GM23338 (cell line): ENCODE measurements at regions not wholly inside any gene's neighbourhood (a gene's known extent, or its start where the extent isn't known, plus 50 kb on each side); places are given as distances from the start of the nearest gene placed in this dataset.

Source experiments
- ATAC-seq: fragments of 200-7000 bp; cut with Tn5 transposase; 3 replicates; pipeline ENCODE4 v1.9.1; 2020
- DNase-seq: peaks from one replicate; pipeline ENCODE4 v3.0.0-alpha.2; 2015; ENCODE audit warnings: low spot score
- H2AFZ ChIP-seq: fragments of 200-600 bp; sonication (generic); 2 replicates; pipeline ENCODE4 v1.8.0; 2016; ENCODE audit warnings: antibody characterized with exemption, mild to moderate bottlenecking, moderate library complexity
- H3F3A ChIP-seq: fragments of 200-600 bp; sonication (generic); replicated peaks from 2 replicates; pipeline ENCODE4 v1.8.0; 2017; ENCODE audit warnings: antibody characterized with exemption, mixed run types, low read depth
- H3K27ac ChIP-seq: fragments of 200-600 bp; sonication (generic); 2 replicates; pipeline ENCODE4 v1.6.1; 2016; ENCODE audit warnings: low read depth
- H3K27me3 ChIP-seq: fragments of 200-600 bp; sonication (generic); 2 replicates; pipeline ENCODE4 v1.8.0; 2016; ENCODE audit warnings: mild to moderate bottlenecking, mixed run types, moderate library complexity; ENCODE audit not compliant: insufficient read depth
- H3K36me3 ChIP-seq: fragments of 200-600 bp; sonication (generic); 2 replicates; pipeline ENCODE4 v1.8.0; 2016; ENCODE audit warnings: mild to moderate bottlenecking; ENCODE audit not compliant: insufficient read depth
- H3K4me1 ChIP-seq: fragments of 200-600 bp; sonication (generic); 2 replicates; pipeline ENCODE4 v1.8.0; 2016; ENCODE audit warnings: mild to moderate bottlenecking, moderate library complexity; ENCODE audit not compliant: insufficient read depth
- H3K4me2 ChIP-seq: fragments of 200-600 bp; sonication (generic); 2 replicates; pipeline ENCODE4 v1.7.1; 2017; ENCODE audit warnings: mixed run types
- H3K4me3 ChIP-seq: fragments of 200-600 bp; sonication (generic); 2 replicates; pipeline ENCODE4 v1.6.1; 2016; ENCODE audit warnings: mixed run types
- H3K79me2 ChIP-seq: fragments of 200-600 bp; sonication (generic); replicated peaks from 2 replicates; pipeline ENCODE4 v1.8.0; 2017; ENCODE audit warnings: mild to moderate bottlenecking; ENCODE audit not compliant: insufficient read depth
- H3K9me2 ChIP-seq: fragments of 200-600 bp; sonication (generic); 2 replicates; pipeline ENCODE4 v1.8.0; 2017; ENCODE audit not compliant: insufficient read depth
- H4K20me1 ChIP-seq: fragments of 200-600 bp; sonication (generic); replicated peaks from 2 replicates; pipeline ENCODE4 v1.8.0; 2017; ENCODE audit warnings: mild to moderate bottlenecking; ENCODE audit not compliant: insufficient read depth
- H3K27ac Mint-ChIP-seq: 2 replicates; pipeline ENCODE4 v1.8.0; 2020; ENCODE audit warnings: inconsistent platforms, mild to moderate bottlenecking, moderate library complexity, mixed read lengths
- H3K27me3 Mint-ChIP-seq: 3 replicates; pipeline ENCODE4 v1.8.0; 2022; ENCODE audit warnings: low read depth, mild to moderate bottlenecking, moderate library complexity, mixed read lengths, inconsistent platforms; ENCODE audit not compliant: insufficient read depth, poor library complexity
- H3K36me3 Mint-ChIP-seq: 3 replicates; pipeline ENCODE4 v1.8.0; 2021; ENCODE audit warnings: low read depth, mild to moderate bottlenecking, inconsistent platforms, moderate library complexity, mixed read lengths
- H3K4me1 Mint-ChIP-seq: 3 replicates; pipeline ENCODE4 v1.8.0; 2020; ENCODE audit warnings: mild to moderate bottlenecking, inconsistent platforms, mixed read lengths
- H3K4me3 Mint-ChIP-seq: 3 replicates; pipeline ENCODE4 v1.8.0; 2021; ENCODE audit warnings: moderate library complexity, mild to moderate bottlenecking, inconsistent platforms, mixed read lengths
- H3K9me3 Mint-ChIP-seq: 3 replicates; pipeline ENCODE4 v1.8.0; 2020; ENCODE audit warnings: moderate library complexity, mild to moderate bottlenecking, inconsistent platforms, mixed read lengths
- CREB1 ChIP-seq: fragments of 250-450 bp; sonication (Bioruptor Pico); IDR thresholded peaks from 2 replicates; pipeline ENCODE4 v1.5.0; 2020; ENCODE audit warnings: low read depth, mild to moderate bottlenecking, moderate library complexity
- CTCF ChIP-seq, 2 experiments: fragments of 200-600 bp in 1 of 2; sonication (generic) in 1 of 2; conservative IDR thresholded peaks; 2 replicates each; pipeline versions ENCODE4 v1.5.1 to v1.6.1; 2016 to 2017; ENCODE audit warnings: antibody characterized with exemption in 2 of 2, low read depth in 2 of 2, mild to moderate bottlenecking in 2 of 2, moderate library complexity in 1 of 2
- ETS1 ChIP-seq: IDR thresholded peaks from 2 replicates; pipeline ENCODE4 v1.6.1; 2016; ENCODE audit warnings: antibody characterized with exemption
- EZH2 ChIP-seq: fragments of 200-600 bp; sonication (generic); IDR thresholded peaks from one replicate; pipeline ENCODE4 v1.8.0; 2017; ENCODE audit warnings: antibody characterized with exemption, mild to moderate bottlenecking, low read depth; ENCODE audit not compliant: unreplicated experiment
- EZH2phosphoT487 ChIP-seq: fragments of 200-600 bp; sonication (generic); IDR thresholded peaks from one replicate; pipeline ENCODE4 v1.8.1; 2018; ENCODE audit warnings: antibody characterized with exemption; ENCODE audit not compliant: unreplicated experiment
- JUNB ChIP-seq: IDR thresholded peaks from one replicate; pipeline ENCODE4 v1.6.1; 2016; ENCODE audit warnings: antibody characterized with exemption; ENCODE audit not compliant: unreplicated experiment
- NANOG ChIP-seq: IDR thresholded peaks from 2 replicates; pipeline ENCODE4 v1.6.1; 2016; ENCODE audit warnings: antibody characterized with exemption, borderline replicate concordance
- POLR2AphosphoS5 ChIP-seq: IDR thresholded peaks from 2 replicates; pipeline ENCODE4 v1.6.1; 2016; ENCODE audit warnings: antibody characterized with exemption, low read depth
- REST ChIP-seq: IDR thresholded peaks from one replicate; pipeline ENCODE4 v1.6.1; 2018; ENCODE audit warnings: antibody characterized with exemption; ENCODE audit not compliant: unreplicated experiment
- STAT1 ChIP-seq: IDR thresholded peaks from one replicate; pipeline ENCODE4 v1.6.1; 2016; ENCODE audit warnings: antibody characterized with exemption; ENCODE audit not compliant: unreplicated experiment
- ZNF114 ChIP-seq: fragments of 250-450 bp; sonication (Bioruptor Pico); IDR thresholded peaks from 2 replicates; pipeline ENCODE4 v1.5.0; 2020; ENCODE audit warnings: mild to moderate bottlenecking, moderate library complexity
- ZNF331 ChIP-seq: fragments of 250-450 bp; sonication (Bioruptor Pico); IDR thresholded peaks from 2 replicates; pipeline ENCODE4 v1.5.0; 2020; ENCODE audit warnings: low read depth, mild to moderate bottlenecking, moderate library complexity
- ZNF462 ChIP-seq: fragments of 250-450 bp; sonication (Bioruptor Pico); IDR thresholded peaks from 2 replicates; pipeline ENCODE4 v1.5.0; 2020; ENCODE audit warnings: mild to moderate bottlenecking, moderate library complexity

- H3K4me3 ChIP-seq = no peak overlapping the region
- Mint-ChIP-seq H3K27ac (no peak overlapping the region), H3K27me3 (peaks cover 2% of the 10 kb centered on the region)
Measured at GRCh38 chr12:60529723-60530122, 933.9 kb downstream of the SLC16A7 start.

More at GRCh38 chr12:60529723-60530122, 933.9 kb downstream of the SLC16A7 start:
- DNase-seq (no peak), ATAC-seq (no peak)
- no peaks in the 10 kb centered on the region; the same call in 1 of the 2 replicates for H3K9me2 ChIP-seq
- no peaks in the 10 kb centered on the region for H4K20me1 ChIP-seq
- H3K4me1 Mint-ChIP-seq = no peaks in the 10 kb centered on the region
- H3K9me3 Mint-ChIP-seq = peaks cover 7% of the 10 kb centered on the region; the same call in 1 of the 3 replicates
- no peak overlapping the region for H3K4me2 ChIP-seq
- no peak overlapping the region for H3K27ac ChIP-seq
- no peaks in the 10 kb centered on the region for H3K4me1 ChIP-seq
- H3K36me3 Mint-ChIP-seq = no peaks in the 10 kb centered on the region
- no peaks in the 10 kb centered on the region for H3K36me3 ChIP-seq
- TF ChIP-seq EZH2phosphoT487 = no peak
- no peak for TF ChIP-seq ETS1
- no peak for TF ChIP-seq ZNF331
- TF ChIP-seq ZNF462 = no peak
- no peak for TF ChIP-seq STAT1
- TF ChIP-seq POLR2AphosphoS5 = no peak
- TF ChIP-seq EZH2 = no peak
- TF ChIP-seq REST = no peak
- no peak for TF ChIP-seq CREB1
- no peak for TF ChIP-seq JUNB
- no peak for TF ChIP-seq NANOG
- no peak for TF ChIP-seq ZNF114 (CRISPR knock-in tag)
- TF ChIP-seq CTCF (conservative IDR thresholded peaks at IDR 0.05; ENCODE audit: low read depth in 2 of 2) = no peak
- no peaks in the 10 kb centered on the region for H3K27me3 ChIP-seq
- no peak overlapping the region for H2AFZ ChIP-seq
- H3K79me2 ChIP-seq = no peaks in the 10 kb centered on the region
- H3K4me3 Mint-ChIP-seq = no peak overlapping the region
- H3F3A ChIP-seq = no peaks in the 10 kb centered on the region
